HG03575 (cell line): ENCODE measurements at regions not wholly inside any gene's neighbourhood (a gene's known extent, or its start where the extent isn't known, plus 50 kb on each side); places are given as distances from the start of the nearest gene placed in this dataset.

ENCODE experiments used
- ATAC-seq: cut with Tn5 transposase; IDR thresholded peaks from one replicate; pipeline ENCODE4 v1.9.1; 2021; ENCODE audit not compliant: unreplicated experiment, insufficient number of reproducible peaks, low FRiP score; ENCODE audit errors: extremely low read depth

GRCh38 chr18:2083691-2084090, 487.6 kb downstream of the METTL4 start:
- ATAC-seq, result no peak

GRCh38 chr18:2086439-2086838, 484.9 kb downstream of the METTL4 start:
- ATAC-seq, result no peak

GRCh38 chr18:2087877-2088673, 483.2 kb downstream of the METTL4 start:
- no peak for ATAC-seq

GRCh38 chr18:2089396-2089795, 481.9 kb downstream of the METTL4 start:
- ATAC-seq, result no peak

GRCh38 chr18:2091937-2092336, 479.4 kb downstream of the METTL4 start:
- ATAC-seq, result no peak

GRCh38 chr18:2096551-2096950, 474.8 kb downstream of the METTL4 start:
- ATAC-seq, result no peak

GRCh38 chr18:2100694-2101213, 470.6 kb downstream of the METTL4 start:
- no peak for ATAC-seq

- no peak for ATAC-seq
Observed at GRCh38 chr18:2102022-2102421, 469.3 kb downstream of the METTL4 start.

- no peak for ATAC-seq
Observed at GRCh38 chr18:2103299-2103698, 468.0 kb downstream of the METTL4 start.

- no peak for ATAC-seq
Observed at GRCh38 chr18:2104620-2105462, 466.5 kb downstream of the METTL4 start.

GRCh38 chr18:2108591-2108990, 462.7 kb downstream of the METTL4 start:
- ATAC-seq, result no peak

- no peak for ATAC-seq
Observed at GRCh38 chr18:2111456-2111855, 459.8 kb downstream of the METTL4 start.

- ATAC-seq, result no peak
Observed at GRCh38 chr18:2112435-2113045, 458.8 kb downstream of the METTL4 start.

- ATAC-seq, result no peak
Observed at GRCh38 chr18:2114289-2114688, 457.0 kb downstream of the METTL4 start.

GRCh38 chr18:2114765-2115164, 456.5 kb downstream of the METTL4 start:
- no peak for ATAC-seq

- ATAC-seq, result no peak
Observed at GRCh38 chr18:2121224-2121623, 450.1 kb downstream of the METTL4 start.

- no peak for ATAC-seq
Observed at GRCh38 chr18:2123077-2123476, 448.2 kb downstream of the METTL4 start.

GRCh38 chr18:2134364-2134763, 436.9 kb downstream of the METTL4 start:
- ATAC-seq, result no peak

GRCh38 chr18:2135309-2135708, 436.0 kb downstream of the METTL4 start:
- no peak for ATAC-seq

GRCh38 chr18:2138552-2138951, 432.8 kb downstream of the METTL4 start:
- no peak for ATAC-seq
